Activated CD4-positive, alpha-beta T cell treated with anti-CD3 and anti-CD28 coated beads, Interleukin-2, amount 10 ng/mL, durations not matched to agents 7 days and 5 days (primary cell): ENCODE measurements at regions not wholly inside any gene's neighbourhood (a gene's known extent, or its start where the extent isn't known, plus 50 kb on each side); places are given as distances from the start of the nearest gene placed in this dataset.

Source experiments
- CTCF ChIA-PET: fragments of 350-600 bp; sonication (Branson Sonifier 250); formaldehyde crosslinking; loops from one replicate; lab custom pipeline; 2021; ENCODE audit warnings: antibody characterized with exemption; lab: Charles Lee
- POLR2A ChIA-PET: fragments of 350-600 bp; sonication (Branson Sonifier 250); formaldehyde crosslinking; loops from one replicate; lab custom pipeline; 2021; ENCODE audit warnings: antibody characterized with exemption; lab: Charles Lee
- DNase-seq: peaks from one replicate; pipeline ENCODE4 v3.0.0-alpha.2; 2020
- H3K27ac Mint-ChIP-seq: one replicate; pipeline ENCODE4 v1.8.0; 2021; ENCODE audit warnings: mild to moderate bottlenecking, moderate library complexity, mixed read lengths
- H3K27me3 Mint-ChIP-seq: one replicate; pipeline ENCODE4 v1.8.0; 2021; ENCODE audit warnings: mixed read lengths
- H3K36me3 Mint-ChIP-seq: one replicate; pipeline ENCODE4 v1.8.0; 2021; ENCODE audit warnings: low read depth, mixed read lengths
- H3K4me1 Mint-ChIP-seq: one replicate; pipeline ENCODE4 v1.8.0; 2021; ENCODE audit warnings: mixed read lengths
- H3K4me3 Mint-ChIP-seq: one replicate; pipeline ENCODE4 v1.8.0; 2021; ENCODE audit warnings: mild to moderate bottlenecking, moderate library complexity, mixed read lengths
- H3K9me3 Mint-ChIP-seq: one replicate; pipeline ENCODE4 v1.8.0; 2021; ENCODE audit warnings: mixed read lengths

- ChIA-PET CTCF (no interaction called here), POLR2A (no interaction called here)
- Mint-ChIP-seq H3K36me3 (no peaks in the 10 kb centered on the region), H3K9me3 (peaks cover 32% of the 10 kb centered on the region), H3K4me1 (no peaks in the 10 kb centered on the region), H3K4me3 (no peak overlapping the region), H3K27ac (no peak overlapping the region), H3K27me3 (no peaks in the 10 kb centered on the region)
- no peak for DNase-seq
These were observed 470.6 kb downstream of the OCA2 start for GRCh38 chr15:27628486-27628885.

- POLR2A ChIA-PET: no interaction called here
- CTCF ChIA-PET: no interaction called here
- Mint-ChIP-seq H3K27ac (no peak overlapping the region), H3K4me3 (no peak overlapping the region), H3K36me3 (no peaks in the 10 kb centered on the region), H3K27me3 (no peaks in the 10 kb centered on the region), H3K4me1 (no peaks in the 10 kb centered on the region), H3K9me3 (peaks cover 32% of the 10 kb centered on the region)
- no peak for DNase-seq
These were observed 471.5 kb downstream of the OCA2 start for GRCh38 chr15:27627623-27628022.

- POLR2A ChIA-PET: no interaction called here
- H3K9me3 Mint-ChIP-seq: peaks cover 19% of the 10 kb centered on the region
- DNase-seq: no peak
- H3K27ac Mint-ChIP-seq: no peak overlapping the region
- CTCF ChIA-PET: no interaction called here
- H3K4me3 Mint-ChIP-seq: no peak overlapping the region
- no peaks in the 10 kb centered on the region for H3K4me1 Mint-ChIP-seq
- H3K36me3 Mint-ChIP-seq: no peaks in the 10 kb centered on the region
- no peaks in the 10 kb centered on the region for H3K27me3 Mint-ChIP-seq
These were observed 475.4 kb downstream of the OCA2 start for GRCh38 chr15:27623560-27624305.

GRCh38 chr15:27623149-27623548 lies 476.0 kb downstream of the OCA2 start:
- peaks cover 15% of the 10 kb centered on the region for H3K9me3 Mint-ChIP-seq
- ChIA-PET POLR2A (no interaction called here), CTCF (no interaction called here)
- H3K36me3 Mint-ChIP-seq: no peaks in the 10 kb centered on the region
- H3K4me3 Mint-ChIP-seq: no peak overlapping the region
- no peak for DNase-seq
- H3K27me3 Mint-ChIP-seq: no peaks in the 10 kb centered on the region
- no peak overlapping the region for H3K27ac Mint-ChIP-seq
- H3K4me1 Mint-ChIP-seq: no peaks in the 10 kb centered on the region

GRCh38 chr15:27622371-27622770 lies 476.7 kb downstream of the OCA2 start:
- CTCF ChIA-PET: no interaction called here

GRCh38 chr15:27619204-27619603 lies 479.9 kb downstream of the OCA2 start:
- no peaks in the 10 kb centered on the region for H3K36me3 Mint-ChIP-seq
- DNase-seq: no peak
- no peaks in the 10 kb centered on the region for H3K4me1 Mint-ChIP-seq
- no peak overlapping the region for H3K27ac Mint-ChIP-seq
- CTCF ChIA-PET: no interaction called here
- H3K4me3 Mint-ChIP-seq: no peak overlapping the region
- H3K27me3 Mint-ChIP-seq: no peaks in the 10 kb centered on the region
- H3K9me3 Mint-ChIP-seq: peaks cover 3% of the 10 kb centered on the region
- POLR2A ChIA-PET: no interaction called here

More at GRCh38 chr15:27622371-27622770, 476.7 kb downstream of the OCA2 start:
- POLR2A ChIA-PET: no interaction called here
- H3K27me3 Mint-ChIP-seq: no peaks in the 10 kb centered on the region
- peaks cover 9% of the 10 kb centered on the region for H3K9me3 Mint-ChIP-seq
- DNase-seq: no peak
- H3K4me3 Mint-ChIP-seq: no peak overlapping the region
- H3K4me1 Mint-ChIP-seq: no peaks in the 10 kb centered on the region
- no peak overlapping the region for H3K27ac Mint-ChIP-seq
- no peaks in the 10 kb centered on the region for H3K36me3 Mint-ChIP-seq

- no peak overlapping the region for H3K4me3 Mint-ChIP-seq
- no peak overlapping the region for H3K27ac Mint-ChIP-seq
- no peak for DNase-seq
- POLR2A ChIA-PET: no interaction called here
- no peaks in the 10 kb centered on the region for H3K36me3 Mint-ChIP-seq
- peaks cover 3% of the 10 kb centered on the region for H3K9me3 Mint-ChIP-seq
- no peaks in the 10 kb centered on the region for H3K4me1 Mint-ChIP-seq
- H3K27me3 Mint-ChIP-seq: no peaks in the 10 kb centered on the region
- CTCF ChIA-PET: no interaction called here
These were observed 482.1 kb downstream of the OCA2 start for GRCh38 chr15:27617013-27617412.

- Mint-ChIP-seq H3K27ac (no peak overlapping the region), H3K9me3 (peaks cover 11% of the 10 kb centered on the region), H3K27me3 (no peaks in the 10 kb centered on the region), H3K4me3 (no peak overlapping the region), H3K4me1 (no peaks in the 10 kb centered on the region), H3K36me3 (no peaks in the 10 kb centered on the region)
- CTCF ChIA-PET: no interaction called here
- DNase-seq: no peak
- POLR2A ChIA-PET: no interaction called here
These were observed 490.9 kb downstream of the OCA2 start for GRCh38 chr15:27608248-27608647.

GRCh38 chr15:27601239-27601960 lies 497.7 kb downstream of the OCA2 start:
- ChIA-PET CTCF (no interaction called here), POLR2A (no interaction called here)
- Mint-ChIP-seq H3K9me3 (peaks cover 5% of the 10 kb centered on the region), H3K4me3 (no peak overlapping the region), H3K27ac (no peak overlapping the region), H3K27me3 (no peaks in the 10 kb centered on the region), H3K36me3 (no peaks in the 10 kb centered on the region), H3K4me1 (no peaks in the 10 kb centered on the region)
- DNase-seq: no peak

GRCh38 chr15:27599034-27599433 lies 500.1 kb downstream of the OCA2 start:
- ChIA-PET CTCF (no interaction called here), POLR2A (no interaction called here)
- peaks cover 5% of the 10 kb centered on the region for H3K9me3 Mint-ChIP-seq
- no peak overlapping the region for H3K27ac Mint-ChIP-seq
- H3K4me1 Mint-ChIP-seq: no peaks in the 10 kb centered on the region
- no peaks in the 10 kb centered on the region for H3K36me3 Mint-ChIP-seq
- DNase-seq: no peak
- no peak overlapping the region for H3K4me3 Mint-ChIP-seq
- no peaks in the 10 kb centered on the region for H3K27me3 Mint-ChIP-seq

- no peaks in the 10 kb centered on the region for H3K36me3 Mint-ChIP-seq
- ChIA-PET CTCF (interaction anchor here (0.6 kb wide), 1 partner anchor 50 kb away, joined by 5 read pairs; no protein-coding TSS in a partner anchor), POLR2A (no interaction called here)
- H3K9me3 Mint-ChIP-seq: peaks cover 5% of the 10 kb centered on the region
- H3K4me1 Mint-ChIP-seq: no peaks in the 10 kb centered on the region
- no peak for DNase-seq
- H3K4me3 Mint-ChIP-seq: no peak overlapping the region
- no peaks in the 10 kb centered on the region for H3K27me3 Mint-ChIP-seq
- no peak overlapping the region for H3K27ac Mint-ChIP-seq
These were observed 500.7 kb downstream of the OCA2 start for GRCh38 chr15:27598251-27599009.

- Mint-ChIP-seq H3K4me1 (no peaks in the 10 kb centered on the region), H3K4me3 (no peak overlapping the region), H3K27ac (no peak overlapping the region), H3K9me3 (peaks cover 13% of the 10 kb centered on the region), H3K27me3 (no peaks in the 10 kb centered on the region), H3K36me3 (no peaks in the 10 kb centered on the region)
- POLR2A ChIA-PET: no interaction called here
- no peak for DNase-seq
- CTCF ChIA-PET: no interaction called here
These were observed 503.9 kb downstream of the OCA2 start for GRCh38 chr15:27595211-27595610.
